Left lung (tissue), 4 donors: ENCODE measurements at regions not wholly inside any gene's neighbourhood (a gene's known extent, or its start where the extent isn't known, plus 50 kb on each side); places are given as distances from the start of the nearest gene placed in this dataset.
"Not testable (repeated sequence)": the region's sequence is repeated elsewhere in the genome, so short reads cannot be mapped to it uniquely, and the experiment has no call there.

Experiments used
- ATAC-seq: fragments of 200-7000 bp; cut with Tn5 transposase; one replicate; pipeline ENCODE4 v1.9.1; 2020; ENCODE audit warnings: moderate library complexity
- DNase-seq, 4 donors: peaks; one replicate each; pipeline ENCODE4 v3.0.0-alpha.2; 2013 to 2020
- H3K27ac ChIP-seq, 2 donors: fragments of 200-600 bp; sonication (generic) in 1 of 2; one replicate each; pipeline versions ENCODE4 v1.5.0 to v1.8.0; 2020 to 2021
- H3K27me3 ChIP-seq, 2 donors: fragments of 200-600 bp; sonication (generic) in 1 of 2; one replicate each; pipeline versions ENCODE4 v1.5.0 to v1.8.0; 2020 to 2021
- H3K36me3 ChIP-seq, 2 donors: fragments of 200-600 bp; sonication (generic) in 1 of 2; one replicate each; pipeline versions ENCODE4 v1.5.0 to v1.8.0; 2020 to 2021
- H3K4me1 ChIP-seq, 2 donors: fragments of 200-600 bp; one replicate each; pipeline ENCODE4 v1.8.0; 2021
- H3K4me3 ChIP-seq, 2 donors: fragments of 200-600 bp; sonication (generic) in 1 of 2; one replicate each; pipeline versions ENCODE4 v1.5.0 to v1.8.0; 2020 to 2021; ENCODE audit warnings: mild to moderate bottlenecking in 1 of 2
- H3K9me3 ChIP-seq, 2 donors: fragments of 200-600 bp; sonication (generic) in 1 of 2; one replicate each; pipeline versions ENCODE4 v1.5.0 to v1.8.0; 2020 to 2021
- CTCF ChIP-seq, 2 donors: fragments of 200-600 bp; sonication (generic) in 1 of 2; IDR thresholded peaks; one replicate each; pipeline versions ENCODE4 v1.5.0 to v1.8.0; 2021; ENCODE audit warnings: antibody characterized with exemption in 2 of 2
- intact Hi-C, 2 donors: fragments of 100-400 bp; cut with DNase I; formaldehyde crosslinking; loops; one replicate each; pipeline versions ENCODE4 v1.11.2 to v1.14.2; 2022
- donor health status: DM: no; HTN: yes; CAD: no.
- donor health status: DM: no; HTN: no; CAD: no.

GRCh38 chr5:17106521-17106920, 110.9 kb upstream of the BASP1 start:
- no peak for TF ChIP-seq CTCF (IDR thresholded peaks at IDR 0.05)
- intact Hi-C loops: no loop called here
- H3K4me1 ChIP-seq: peaks cover 0 to 26% of the 10 kb centered on the region in 2 donors
- no peaks in the 10 kb centered on the region for H3K9me3 ChIP-seq
- ATAC-seq (no peak), DNase-seq (peak in 1 of 4 donors; percentile 55)
- H3K4me3 ChIP-seq: no peak overlapping the region
- no peaks in the 10 kb centered on the region for H3K27me3 ChIP-seq
- no peaks in the 10 kb centered on the region for H3K36me3 ChIP-seq
- H3K27ac ChIP-seq: no peak overlapping the region

- H3K27me3 ChIP-seq, ATAC-seq, H3K4me3 ChIP-seq, H3K9me3 ChIP-seq, DNase-seq, intact Hi-C loops, H3K27ac ChIP-seq, H3K36me3 ChIP-seq: not testable (repeated sequence)
- peaks cover 0 to 18% of the 10 kb centered on the region in 2 donors for H3K4me1 ChIP-seq
Observed at GRCh38 chr5:17112091-17112716, 105.2 kb upstream of the BASP1 start.

- no peaks in the 10 kb centered on the region for H3K36me3 ChIP-seq
- no peak overlapping the region for H3K4me3 ChIP-seq
- peaks cover 0 to 24% of the 10 kb centered on the region in 2 donors for H3K4me1 ChIP-seq
- no peaks in the 10 kb centered on the region for H3K9me3 ChIP-seq
- ATAC-seq (peak; percentile 22), DNase-seq (no peak)
- H3K27me3 ChIP-seq: no peaks in the 10 kb centered on the region
- intact Hi-C loops: no loop called here
- TF ChIP-seq CTCF (IDR thresholded peaks at IDR 0.05): no peak
- no peak overlapping the region for H3K27ac ChIP-seq
Observed at GRCh38 chr5:17113174-17113958, 104.1 kb upstream of the BASP1 start.

- no peak overlapping the region for H3K4me3 ChIP-seq
- TF ChIP-seq CTCF (IDR thresholded peaks at IDR 0.05): no peak
- no peak for ATAC-seq
- no peaks in the 10 kb centered on the region for H3K36me3 ChIP-seq
- H3K4me1 ChIP-seq: peaks cover 0 to 29% of the 10 kb centered on the region in 2 donors
- H3K9me3 ChIP-seq: no peaks in the 10 kb centered on the region
- intact Hi-C loops: no loop called here
- H3K27ac ChIP-seq: no peak overlapping the region
- no peaks in the 10 kb centered on the region for H3K27me3 ChIP-seq
- no peak for DNase-seq
Observed at GRCh38 chr5:17114233-17114632, 103.2 kb upstream of the BASP1 start.

GRCh38 chr5:17114715-17115599, 102.5 kb upstream of the BASP1 start:
- H3K27me3 ChIP-seq: no peaks in the 10 kb centered on the region

More at GRCh38 chr5:17114715-17115599, 102.5 kb upstream of the BASP1 start:
- no peak for DNase-seq
- no peak for TF ChIP-seq CTCF (IDR thresholded peaks at IDR 0.05)
- peaks cover 0 to 29% of the 10 kb centered on the region in 2 donors for H3K4me1 ChIP-seq
- H3K36me3 ChIP-seq: no peaks in the 10 kb centered on the region
- no peaks in the 10 kb centered on the region for H3K9me3 ChIP-seq
- no peak overlapping the region for H3K27ac ChIP-seq
- ATAC-seq: no peak
- H3K4me3 ChIP-seq: no peak overlapping the region
- intact Hi-C loops: no loop called here
